GM12878 (cell line): ENCODE measurements at regions not wholly inside any gene's neighbourhood (a gene's known extent, or its start where the extent isn't known, plus 50 kb on each side); places are given as distances from the start of the nearest gene placed in this dataset.

ENCODE experiments used
- ATAC-seq: fragments of 200-7000 bp; cut with Tn5 transposase; 3 replicates; pipeline ENCODE4 v1.9.1; 2020; ENCODE audit warnings: mild to moderate bottlenecking, moderate library complexity
- BruUV-seq: library from RNA; stranded (reverse); fragments of 400-500 nt; replicated peaks from 2 replicates; lab custom pipeline; 2021; lab: Mats Ljungman, UMichigan
- CTCF ChIA-PET: fragments of 300-600 bp; sonication (Branson Sonifier 250); formaldehyde crosslinking; extraction: SDS; loops from one replicate; lab custom pipeline; 2021; ENCODE audit warnings: inconsistent platforms; lab: Yijun Ruan, JAX
- POLR2A ChIA-PET: fragments of 350-600 bp; formaldehyde crosslinking; extraction: SDS; loops from one replicate; lab custom pipeline; 2021; ENCODE audit warnings: inconsistent platforms; lab: Charles Lee
- RAD21 ChIA-PET: fragments of 300-600 bp; sonication (Branson Sonifier 250); formaldehyde crosslinking; loops from one replicate; lab custom pipeline; 2023; ENCODE audit warnings: antibody characterized with exemption; ENCODE audit not compliant: unreplicated experiment; lab: Charles Lee
- SMC1A ChIA-PET: fragments of 300-600 bp; sonication (Branson Sonifier 250); formaldehyde crosslinking; loops from one replicate; lab custom pipeline; 2023; ENCODE audit not compliant: unreplicated experiment, uncharacterized antibody; lab: Charles Lee
- DNase-seq: peaks from one replicate; pipeline ENCODE4 v3.0.0-alpha.2; 2011; ENCODE audit warnings: low read depth, low spot score
- FAIRE-seq: peaks from 3 replicates; lab custom pipeline; 2011; peaks lifted over from hg19 to GRCh38; lab: Jason Lieb, UNC
- H2AFZ ChIP-seq: 2 replicates; pipeline ENCODE4 v1.6.0; 2011; ENCODE audit warnings: low read depth, low read length, control low read depth; ENCODE audit not compliant: control insufficient read depth
- H3K27ac ChIP-seq: 2 replicates; pipeline ENCODE4 v1.5.1; 2011; ENCODE audit warnings: control low read depth; ENCODE audit not compliant: control insufficient read depth, insufficient read depth
- H3K27me3 ChIP-seq, 2 experiments: replicated peaks in 1 of 2; 2 replicates each; pipeline versions ENCODE4 v1.6.0 to v1.6.1; 2011; ENCODE audit warnings: low read length in 1 of 2; ENCODE audit not compliant: control insufficient read depth in 2 of 2, insufficient read depth in 2 of 2
- H3K36me3 ChIP-seq, 2 experiments: 2 replicates each; pipeline ENCODE4 v1.5.1; 2011; ENCODE audit warnings: low read length in 1 of 2; ENCODE audit not compliant: control insufficient read depth in 2 of 2, insufficient read depth in 2 of 2
- H3K4me1 ChIP-seq: 2 replicates; pipeline ENCODE4 v1.6.1; 2011; ENCODE audit warnings: mild to moderate bottlenecking, low read length, moderate library complexity, mixed read lengths; ENCODE audit not compliant: control insufficient read depth, insufficient read depth
- H3K4me2 ChIP-seq: 2 replicates; pipeline ENCODE4 v1.6.0; 2011; ENCODE audit warnings: control low read depth; ENCODE audit not compliant: control insufficient read depth, insufficient read depth
- H3K4me3 ChIP-seq: fragments of 200-600 bp; sonication (generic); 2 replicates; pipeline ENCODE4 v1.5.1; 2016
- H3K79me2 ChIP-seq: 2 replicates; pipeline ENCODE4 v1.6.0; 2011; ENCODE audit warnings: low read length; ENCODE audit not compliant: control insufficient read depth, insufficient read depth
- H3K9ac ChIP-seq: 2 replicates; pipeline ENCODE4 v1.8.0; 2011; ENCODE audit warnings: low read length, control low read depth, mixed read lengths; ENCODE audit not compliant: control insufficient read depth, insufficient read depth
- H3K9me3 ChIP-seq: replicated peaks from 3 replicates; pipeline ENCODE4 v1.5.1; 2011; ENCODE audit warnings: mild to moderate bottlenecking, low read length; ENCODE audit not compliant: control insufficient read depth, insufficient read depth
- H4K20me1 ChIP-seq: 2 replicates; pipeline ENCODE4 v1.6.0; 2011; ENCODE audit not compliant: control insufficient read depth, insufficient read depth
- ATF2 ChIP-seq: IDR thresholded peaks from 2 replicates; pipeline ENCODE4 v1.6.1; 2012; ENCODE audit warnings: low read length, inconsistent platforms
- BCL11A ChIP-seq: IDR thresholded peaks from 2 replicates; pipeline ENCODE4 v1.6.1; 2011; ENCODE audit warnings: low read depth, low read length
- CEBPZ ChIP-seq: fragments of 150-350 bp; IDR thresholded peaks from 2 replicates; pipeline ENCODE4 v1.6.1; 2016; ENCODE audit warnings: low read depth, low read length
- CHD2 ChIP-seq: IDR thresholded peaks from 2 replicates; pipeline ENCODE4 v1.6.1; 2011; ENCODE audit warnings: low read depth, low read length, improper control_type of control experiment, borderline replicate concordance
- ETV6 ChIP-seq, 2 experiments: fragments of 450-650 bp in 1 of 2; IDR thresholded peaks in 1 of 2; conservative IDR thresholded peaks in 1 of 2; 2 replicates each; pipeline ENCODE4 v1.6.1; 2014; ENCODE audit warnings: antibody characterized with exemption in 1 of 2, borderline replicate concordance in 1 of 2, low read depth in 1 of 2, mild to moderate bottlenecking in 1 of 2, moderate library complexity in 1 of 2
- FOXM1 ChIP-seq: IDR thresholded peaks from 2 replicates; pipeline ENCODE4 v1.6.1; 2012; ENCODE audit warnings: low read depth, mild to moderate bottlenecking, inconsistent platforms, low read length, moderate library complexity
- NBN ChIP-seq: fragments of 450-650 bp; IDR thresholded peaks from 2 replicates; pipeline ENCODE4 v1.6.1; 2016
- NR2F1 ChIP-seq: fragments of 450-650 bp; conservative IDR thresholded peaks from 2 replicates; pipeline ENCODE4 v1.6.1; 2017; ENCODE audit warnings: mild to moderate bottlenecking
- NRF1 ChIP-seq: conservative IDR thresholded peaks from 2 replicates; pipeline ENCODE4 v1.6.1; 2011; ENCODE audit warnings: mild to moderate bottlenecking, low read depth, low read length, improper control_type of control experiment
- PAX5 ChIP-seq: IDR thresholded peaks from 2 replicates; pipeline ENCODE4 v1.6.1; 2011; ENCODE audit warnings: low read depth, low read length, borderline replicate concordance
- POLR2AphosphoS2 ChIP-seq: IDR thresholded peaks from 2 replicates; pipeline ENCODE4 v1.6.1; 2011; ENCODE audit warnings: low read depth, mild to moderate bottlenecking, low read length, improper control_type of control experiment, moderate library complexity
- POU2F2 ChIP-seq: IDR thresholded peaks from 3 replicates; pipeline ENCODE4 v1.6.1; 2011; ENCODE audit warnings: low read depth, mild to moderate bottlenecking, low read length, borderline replicate concordance
- RAD51 ChIP-seq: fragments of 450-650 bp; IDR thresholded peaks from 2 replicates; pipeline ENCODE4 v1.6.1; 2016; ENCODE audit warnings: moderate library complexity, mild to moderate bottlenecking, inconsistent platforms
- SKIL ChIP-seq: fragments of 450-650 bp; IDR thresholded peaks from 2 replicates; pipeline ENCODE4 v1.6.1; 2017; ENCODE audit warnings: mild to moderate bottlenecking, low read depth, inconsistent platforms; ENCODE audit not compliant: poor library complexity, severe bottlenecking
- SMAD1 ChIP-seq: fragments of 450-650 bp; IDR thresholded peaks from 2 replicates; pipeline ENCODE4 v1.6.1; 2018; ENCODE audit warnings: mild to moderate bottlenecking, low read depth; ENCODE audit not compliant: partially characterized antibody
- SMARCA5 ChIP-seq: fragments of 450-650 bp; IDR thresholded peaks from 2 replicates; pipeline ENCODE4 v1.6.1; 2017; ENCODE audit warnings: mild to moderate bottlenecking
- SUPT20H ChIP-seq: IDR thresholded peaks from 2 replicates; pipeline ENCODE4 v1.6.1; 2011; ENCODE audit warnings: low read depth, mild to moderate bottlenecking, low read length, moderate library complexity, borderline replicate concordance; ENCODE audit not compliant: control insufficient read depth
- TCF12 ChIP-seq: IDR thresholded peaks from 2 replicates; pipeline ENCODE4 v1.6.1; 2011; ENCODE audit warnings: low read depth, mild to moderate bottlenecking, low read length
- WGBS: methylation state at CpG from one replicate; pipeline ENCODE4 v1.1.6; 2016; ENCODE audit warnings: low lambda C conversion rate; ENCODE audit not compliant: insufficient replicate concordance, insufficient coverage; ENCODE audit errors: missing lambda C conversion rate; 5-methylcytosine and 5-hydroxymethylcytosine counted together
- in situ Hi-C: fragments of 300-500 bp; cut with MboI; formaldehyde crosslinking; loops from 9 replicates; pipeline ENCODE4 v1.14.3; 2018; ENCODE audit warnings: mixed read lengths
- intact Hi-C: fragments of 100-400 bp; cut with micrococcal nuclease; formaldehyde crosslinking; loops from one replicate; pipeline ENCODE4 v1.14.2; 2022; ENCODE audit not compliant: unreplicated experiment

- TF ChIP-seq SMAD1, result no peak
- no peak for TF ChIP-seq TCF12
- no peak for TF ChIP-seq SKIL
- TF ChIP-seq BCL11A, result no peak
- TF ChIP-seq, all 136 proteins: peak for 0
These were observed 309.5 kb downstream of the TMA16 start (continued) for GRCh38 chr4:163804001-163804400.

- DNase-seq, result no peak
- ChIA-PET POLR2A (no interaction called here), RAD21 (no interaction called here), CTCF (no interaction called here), SMC1A (no interaction called here)
- H3K27me3 ChIP-seq, result no peaks in the 10 kb centered on the region
- H3K4me1 ChIP-seq, result no peaks in the 10 kb centered on the region
- ATAC-seq, result no peak
- no peak overlapping the region for H3K27ac ChIP-seq
- H3K4me3 ChIP-seq, result no peak overlapping the region
- no peaks in the 10 kb centered on the region for H3K9me3 ChIP-seq
- BruUV-seq, result no TSS peak
- TF ChIP-seq NRF1, result no peak
- TF ChIP-seq ETV6 (conservative IDR thresholded peaks at IDR 0.05 in 1 of 2, IDR thresholded peaks at IDR 0.05 in 1 of 2; ENCODE audit: borderline replicate concordance in 1 of 2, low read depth in 1 of 2), result no peak
- TF ChIP-seq SMARCA5, result no peak
- TF ChIP-seq FOXM1, result no peak
- TF ChIP-seq CHD2, result no peak
- no peak for TF ChIP-seq SUPT20H
- no peak for TF ChIP-seq NBN
- TF ChIP-seq CEBPZ, result no peak
- TF ChIP-seq ATF2, result no peak
- no peak for TF ChIP-seq PAX5
- no peak for TF ChIP-seq NR2F1
- no peak for TF ChIP-seq RAD51
- no peak for TF ChIP-seq POU2F2
- TF ChIP-seq POLR2AphosphoS2, result no peak
- H3K36me3 ChIP-seq, result no peaks in the 10 kb centered on the region
- no peaks in the 10 kb centered on the region for H4K20me1 ChIP-seq
- no peak overlapping the region for H3K4me2 ChIP-seq
- intact Hi-C loops (no loop called here), in situ Hi-C loops (no loop called here)
- no peaks in the 10 kb centered on the region for H3K79me2 ChIP-seq
- no peak for FAIRE-seq
- WGBS, result 56% methylated on average over 2 of the region's 2 CpGs
- no peak overlapping the region for H3K9ac ChIP-seq
- no peak overlapping the region for H2AFZ ChIP-seq
These were observed 312.2 kb downstream of the TMA16 start for GRCh38 chr4:163806653-163807052.
